CD4-positive, alpha-beta memory T cell (primary cell): ENCODE measurements at regions not wholly inside any gene's neighbourhood (a gene's known extent, or its start where the extent isn't known, plus 50 kb on each side); places are given as distances from the start of the nearest gene placed in this dataset.

Experiments used
- CTCF ChIA-PET: fragments of 350-600 bp; sonication (Branson Sonifier 250); formaldehyde crosslinking; loops from one replicate; lab custom pipeline; 2021; ENCODE audit warnings: inconsistent platforms; ENCODE audit not compliant: partially characterized antibody; lab: Charles Lee
- POLR2A ChIA-PET: fragments of 350-600 bp; sonication (Branson Sonifier 250); formaldehyde crosslinking; loops from one replicate; lab custom pipeline; 2021; ENCODE audit not compliant: partially characterized antibody; lab: Charles Lee
- DNase-seq, 5 donors: peaks; one replicate each; pipeline versions ENCODE4 v3.0.0 to v3.0.0-alpha.2; 2020 to 2022; ENCODE audit warnings: mixed read lengths in 1 of 5
- H3K27ac ChIP-seq: one replicate; pipeline ENCODE4 v1.7.0; 2013; ENCODE audit warnings: low read depth, low read length
- H3K27me3 ChIP-seq: 2 replicates; pipeline ENCODE4 v1.7.0; 2013; ENCODE audit warnings: mild to moderate bottlenecking, low read length, moderate library complexity; ENCODE audit not compliant: insufficient read depth
- H3K36me3 ChIP-seq: 2 replicates; pipeline ENCODE4 v1.7.0; 2013; ENCODE audit warnings: mild to moderate bottlenecking, low read length, moderate library complexity; ENCODE audit not compliant: insufficient read depth
- H3K4me1 ChIP-seq: 2 replicates; pipeline ENCODE4 v1.7.0; 2013; ENCODE audit warnings: mild to moderate bottlenecking, low read length, moderate library complexity; ENCODE audit not compliant: insufficient read depth
- H3K4me3 ChIP-seq, 2 donors: one replicate each; pipeline ENCODE4 v1.7.0; 2013; ENCODE audit warnings: low read length in 2 of 2, mild to moderate bottlenecking in 1 of 2
- H3K9me3 ChIP-seq, 2 donors: one replicate each; pipeline ENCODE4 v1.7.0; 2013; ENCODE audit warnings: low read length in 2 of 2, control low read depth in 1 of 2; ENCODE audit not compliant: control insufficient read depth in 1 of 2
- H3K27ac Mint-ChIP-seq, 7 donors: one replicate each; pipeline ENCODE4 v1.8.0; 2020 to 2021; ENCODE audit warnings: mixed read lengths in 7 of 7, mild to moderate bottlenecking in 6 of 7, inconsistent platforms in 3 of 7, moderate library complexity in 3 of 7
- H3K27me3 Mint-ChIP-seq, 2 donors: one replicate each; pipeline ENCODE4 v1.8.0; 2020 to 2021; ENCODE audit warnings: mixed read lengths in 2 of 2
- H3K36me3 Mint-ChIP-seq, 2 donors: one replicate each; pipeline ENCODE4 v1.8.0; 2020 to 2021; ENCODE audit warnings: mixed read lengths in 2 of 2, inconsistent platforms in 1 of 2, mild to moderate bottlenecking in 1 of 2
- H3K4me1 Mint-ChIP-seq, 4 donors: one replicate each; pipeline ENCODE4 v1.8.0; 2020 to 2021; ENCODE audit warnings: mixed read lengths in 4 of 4, mild to moderate bottlenecking in 1 of 4
- H3K4me3 Mint-ChIP-seq, 8 donors: one replicate each; pipeline ENCODE4 v1.8.0; 2020 to 2021; ENCODE audit warnings: mixed read lengths in 8 of 8, mild to moderate bottlenecking in 7 of 8, moderate library complexity in 6 of 8, inconsistent platforms in 3 of 8
- H3K9me3 Mint-ChIP-seq, 8 donors: one replicate each; pipeline ENCODE4 v1.8.0; 2020 to 2021; ENCODE audit warnings: mixed read lengths in 8 of 8, mild to moderate bottlenecking in 5 of 8, inconsistent platforms in 3 of 8, moderate library complexity in 1 of 8
- intact Hi-C: fragments of 100-400 bp; cut with micrococcal nuclease; formaldehyde crosslinking; loops from one replicate; pipeline ENCODE4 v1.15.1; 2023

DNA sequence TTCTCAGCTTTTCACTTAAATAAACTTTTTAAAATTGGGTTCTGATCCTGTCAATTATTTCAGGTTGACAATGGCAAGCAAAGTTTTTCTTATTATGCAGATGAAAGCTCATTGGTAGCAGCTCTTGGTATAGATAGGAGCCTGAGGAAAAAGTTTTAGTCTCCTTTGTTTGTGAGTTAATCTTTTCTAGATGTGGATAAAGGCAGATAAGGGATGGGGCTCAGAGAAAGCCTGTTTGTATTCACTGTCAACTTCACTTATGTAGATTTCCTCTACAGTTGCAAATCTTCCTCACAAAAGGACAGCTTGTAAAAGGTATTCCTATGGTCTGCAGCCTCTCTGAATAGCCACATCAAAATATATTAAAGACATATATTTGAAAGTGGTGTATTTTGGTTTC, 224.5 kb upstream of the SPOPL start:
- intact Hi-C loops: no loop called here
- CTCF ChIA-PET: no interaction called here
- Mint-ChIP-seq H3K27me3 (no peaks in the 10 kb centered on the region), H3K36me3 (no peaks in the 10 kb centered on the region), H3K4me3 (no peak overlapping the region), H3K4me1 (no peaks in the 10 kb centered on the region), H3K27ac (no peak overlapping the region), H3K9me3 (peaks cover 0 to 5% (median 1%) of the 10 kb centered on the region in 8 donors)
- Histone ChIP-seq H3K36me3 (no peaks in the 10 kb centered on the region), H3K4me1 (no peaks in the 10 kb centered on the region), H3K27ac (no peak overlapping the region), H3K4me3 (no peak overlapping the region), H3K27me3 (no peaks in the 10 kb centered on the region), H3K9me3 (no peaks in the 10 kb centered on the region)
- no peak for DNase-seq
- POLR2A ChIA-PET: no interaction called here

DNA sequence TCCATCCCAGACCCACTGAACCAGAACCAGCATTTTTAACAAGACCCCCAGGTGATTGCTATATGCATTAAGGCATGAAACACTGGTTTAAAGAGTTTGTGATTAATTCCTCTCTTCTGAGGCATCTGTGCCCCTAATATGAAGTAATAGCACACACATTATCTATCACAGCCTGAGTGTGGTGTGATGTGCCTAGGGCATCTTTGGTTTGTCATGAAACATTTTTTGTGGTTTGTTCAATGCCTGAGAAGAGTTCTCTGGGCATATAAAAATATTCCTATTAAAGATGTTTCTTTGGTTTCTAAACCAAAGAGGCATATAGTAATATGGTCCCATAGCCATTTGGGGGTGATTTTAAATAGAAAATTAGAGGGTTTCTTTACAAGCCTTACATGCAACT, 221.7 kb upstream of the SPOPL start:
- H3K4me1 ChIP-seq: no peaks in the 10 kb centered on the region
- ChIA-PET CTCF (no interaction called here), POLR2A (no interaction called here)
- intact Hi-C loops: no loop called here
- H3K36me3 Mint-ChIP-seq: no peaks in the 10 kb centered on the region
- H3K27ac Mint-ChIP-seq: no peak overlapping the region
- H3K27me3 Mint-ChIP-seq: no peaks in the 10 kb centered on the region
- no peaks in the 10 kb centered on the region for H3K36me3 ChIP-seq
- peaks cover 2 to 10% (median 4%) of the 10 kb centered on the region in 8 donors for H3K9me3 Mint-ChIP-seq
- H3K9me3 ChIP-seq: no peaks in the 10 kb centered on the region
- DNase-seq: no peak
- H3K4me1 Mint-ChIP-seq: no peaks in the 10 kb centered on the region
- H3K27ac ChIP-seq: no peak overlapping the region
- no peaks in the 10 kb centered on the region for H3K27me3 ChIP-seq
- no peak overlapping the region for H3K4me3 Mint-ChIP-seq
- no peak overlapping the region for H3K4me3 ChIP-seq

DNA sequence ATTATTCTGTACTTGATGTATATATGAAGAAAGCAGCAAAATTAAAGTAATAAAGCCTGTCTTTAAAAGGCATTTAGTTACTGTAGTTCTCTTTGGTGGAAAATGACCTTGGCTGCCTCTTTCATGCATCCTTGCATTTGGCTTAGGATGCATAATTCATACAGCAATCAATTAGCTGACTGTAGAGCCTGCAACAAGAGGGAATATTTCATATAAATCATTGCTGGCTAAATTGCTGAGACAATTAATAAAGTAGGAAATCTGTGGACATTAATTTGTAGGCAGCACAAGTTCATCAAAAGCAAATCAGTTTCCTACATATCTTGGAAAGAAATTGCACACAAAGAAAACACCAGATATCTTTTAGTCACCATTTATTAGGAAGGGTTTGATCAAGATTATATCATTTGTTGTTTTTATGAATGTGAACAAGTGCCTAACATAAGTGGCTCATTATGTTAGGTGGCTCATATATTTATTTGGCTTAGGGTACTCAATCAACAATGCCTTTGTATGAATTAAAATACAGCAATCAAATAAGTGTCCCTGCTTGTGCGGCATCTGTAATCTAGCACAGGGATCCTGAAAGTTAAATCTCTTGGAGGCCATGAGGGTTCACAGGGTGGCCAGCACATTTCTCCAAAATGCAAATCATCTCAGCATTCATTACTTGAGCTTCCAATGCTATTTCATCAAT, 220.4 kb upstream of the SPOPL start:
- intact Hi-C loops: no loop called here
- Histone ChIP-seq H3K27me3 (no peaks in the 10 kb centered on the region), H3K27ac (no peak overlapping the region), H3K36me3 (no peaks in the 10 kb centered on the region), H3K4me1 (no peaks in the 10 kb centered on the region), H3K4me3 (no peak overlapping the region), H3K9me3 (no peaks in the 10 kb centered on the region)
- ChIA-PET CTCF (no interaction called here), POLR2A (no interaction called here)
- no peak for DNase-seq
- Mint-ChIP-seq H3K4me1 (no peaks in the 10 kb centered on the region), H3K9me3 (peaks cover 4 to 17% (median 9%) of the 10 kb centered on the region in 8 donors), H3K36me3 (no peaks in the 10 kb centered on the region), H3K4me3 (no peak overlapping the region), H3K27ac (no peak overlapping the region), H3K27me3 (no peaks in the 10 kb centered on the region)

DNA sequence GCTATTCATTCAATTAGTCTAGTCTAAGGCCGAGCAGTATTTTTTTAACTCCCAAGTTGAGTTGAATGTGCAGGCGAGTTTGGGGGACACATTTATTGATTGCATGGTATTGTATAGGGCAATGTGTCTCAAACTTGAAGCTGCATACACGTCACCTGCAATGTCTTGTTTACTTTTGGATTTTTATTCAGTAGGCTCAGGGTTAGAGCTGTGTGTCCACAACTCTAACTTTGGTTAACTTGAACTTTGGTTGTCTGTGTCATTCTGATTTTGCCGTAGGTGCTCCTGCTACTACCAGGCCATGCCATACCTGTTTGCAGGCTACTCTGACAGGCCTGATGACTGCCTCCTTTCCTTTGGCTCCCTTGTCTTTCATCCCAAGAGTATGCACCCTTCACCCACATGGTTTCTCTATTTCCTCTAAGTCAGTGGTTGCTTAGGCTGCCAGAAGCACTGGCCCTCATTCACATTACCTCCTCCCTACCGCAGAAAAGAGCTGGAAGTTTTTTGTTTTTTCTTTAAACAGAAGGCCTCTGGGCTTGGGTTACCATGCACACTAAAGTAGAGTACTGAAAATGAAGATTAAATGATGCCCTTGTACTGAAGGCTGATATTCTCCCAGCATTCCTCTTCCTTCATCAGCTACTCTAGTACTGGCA, 219.4 kb upstream of the SPOPL start:
- CTCF ChIA-PET: no interaction called here
- Mint-ChIP-seq H3K4me3 (no peak overlapping the region), H3K27ac (no peak overlapping the region), H3K9me3 (peaks cover 4 to 25% (median 13%) of the 10 kb centered on the region in 8 donors), H3K36me3 (no peaks in the 10 kb centered on the region), H3K4me1 (no peaks in the 10 kb centered on the region), H3K27me3 (no peaks in the 10 kb centered on the region)
- Histone ChIP-seq H3K36me3 (no peaks in the 10 kb centered on the region), H3K4me1 (no peaks in the 10 kb centered on the region), H3K27ac (no peak overlapping the region), H3K9me3 (no peaks in the 10 kb centered on the region), H3K4me3 (no peak overlapping the region), H3K27me3 (no peaks in the 10 kb centered on the region)
- intact Hi-C loops: no loop called here
- DNase-seq: no peak
- POLR2A ChIA-PET: no interaction called here

GRCh38 chr2:138291805-138292204, 209.8 kb upstream of the SPOPL start:
- ChIA-PET CTCF (no interaction called here), POLR2A (no interaction called here)
- no peak overlapping the region for H3K27ac ChIP-seq
- no peak for DNase-seq
- peak overlapping the region in 2 of 8 donors; percentile 1 to 26 for H3K4me3 Mint-ChIP-seq
- no peaks in the 10 kb centered on the region for H3K36me3 Mint-ChIP-seq
- H3K4me1 Mint-ChIP-seq: no peaks in the 10 kb centered on the region
- no peak overlapping the region for H3K27ac Mint-ChIP-seq
- no peak overlapping the region for H3K4me3 ChIP-seq
- intact Hi-C loops: no loop called here
- H3K27me3 ChIP-seq: no peaks in the 10 kb centered on the region
- H3K9me3 Mint-ChIP-seq: peaks cover 2 to 22% (median 14%) of the 10 kb centered on the region in 8 donors
- no peaks in the 10 kb centered on the region for H3K4me1 ChIP-seq
- no peaks in the 10 kb centered on the region for H3K9me3 ChIP-seq
- H3K27me3 Mint-ChIP-seq: peaks cover 0 to 1% of the 10 kb centered on the region in 2 donors
- H3K36me3 ChIP-seq: no peaks in the 10 kb centered on the region

DNA sequence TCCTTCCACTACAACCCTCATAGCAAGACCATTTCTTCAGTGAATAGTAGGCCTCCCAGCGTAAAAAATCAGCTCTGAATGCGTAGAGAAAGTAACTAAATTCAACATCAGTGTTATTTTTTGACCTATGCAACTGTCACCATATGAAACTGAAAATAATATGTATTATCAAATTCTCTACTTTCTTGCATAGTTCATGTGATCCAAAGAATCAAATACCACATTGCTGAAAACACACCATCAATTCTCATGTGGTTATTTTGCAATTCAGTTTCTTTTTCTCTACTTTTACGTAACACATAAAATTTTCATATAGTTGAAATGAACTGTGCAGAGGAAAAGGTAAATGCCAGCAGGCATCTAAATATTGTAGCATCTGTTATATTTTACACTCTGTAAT, 208.5 kb upstream of the SPOPL start:
- no peak overlapping the region for H3K27ac Mint-ChIP-seq
- H3K4me3 Mint-ChIP-seq: no peak overlapping the region
- no peak for DNase-seq
- ChIA-PET POLR2A (no interaction called here), CTCF (no interaction called here)
- Histone ChIP-seq H3K9me3 (no peaks in the 10 kb centered on the region), H3K36me3 (no peaks in the 10 kb centered on the region), H3K27me3 (no peaks in the 10 kb centered on the region), H3K4me1 (no peaks in the 10 kb centered on the region), H3K4me3 (no peak overlapping the region), H3K27ac (no peak overlapping the region)
- intact Hi-C loops: no loop called here
- no peaks in the 10 kb centered on the region for H3K4me1 Mint-ChIP-seq
- H3K36me3 Mint-ChIP-seq: no peaks in the 10 kb centered on the region
- peaks cover 0 to 1% of the 10 kb centered on the region in 2 donors for H3K27me3 Mint-ChIP-seq
- H3K9me3 Mint-ChIP-seq: peaks cover 0 to 18% (median 9%) of the 10 kb centered on the region in 8 donors

DNA sequence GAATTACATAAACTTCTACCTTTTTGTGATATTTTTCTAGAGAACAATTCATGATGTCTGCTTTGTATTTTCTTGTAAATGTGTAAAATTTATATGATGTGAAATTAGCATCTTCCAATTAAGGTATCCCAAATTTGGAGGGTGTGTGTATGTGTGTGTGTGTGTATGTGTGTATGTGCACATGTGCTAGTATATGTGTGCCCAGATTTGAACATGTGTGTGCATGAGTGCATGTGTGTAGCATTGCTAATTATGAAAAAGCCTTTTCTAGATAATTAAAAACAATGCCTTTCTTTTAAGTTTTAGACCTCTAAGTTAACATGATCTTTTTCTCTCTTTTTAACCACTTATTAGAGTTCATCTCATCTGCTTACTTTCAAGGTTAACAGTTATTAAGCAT, 208.0 kb upstream of the SPOPL start:
- intact Hi-C loops: no loop called here
- POLR2A ChIA-PET: no interaction called here
- no peak overlapping the region for H3K4me3 ChIP-seq
- CTCF ChIA-PET: no interaction called here
- no peaks in the 10 kb centered on the region for H3K36me3 ChIP-seq
- H3K27me3 ChIP-seq: no peaks in the 10 kb centered on the region
- no peak for DNase-seq
- H3K4me1 ChIP-seq: no peaks in the 10 kb centered on the region
- Mint-ChIP-seq H3K27ac (no peak overlapping the region), H3K27me3 (peaks cover 0 to under 1% of the 10 kb centered on the region in 2 donors), H3K4me1 (no peaks in the 10 kb centered on the region), H3K9me3 (peaks cover 0 to 14% (median 5%) of the 10 kb centered on the region in 8 donors), H3K4me3 (no peak overlapping the region), H3K36me3 (no peaks in the 10 kb centered on the region)
- H3K9me3 ChIP-seq: no peaks in the 10 kb centered on the region
- H3K27ac ChIP-seq: no peak overlapping the region
